SKM-1 treated with dmso at 0.1 percent for 144 hours (cell line): ENCODE measurements at regions not wholly inside any gene's neighbourhood (a gene's known extent, or its start where the extent isn't known, plus 50 kb on each side); places are given as distances from the start of the nearest gene placed in this dataset.
A peak's percentile ranks its signal among the peaks of the same experiment; 100 is the strongest.

Experiments
- DNase-seq: peaks from one replicate; lab custom pipeline; 2025; ENCODE audit not compliant: unreplicated experiment; lab: John Stamatoyannopoulos, UW

- no peak for DNase-seq
These were observed 264.2 kb downstream of the INSC start for GRCh38 chr11:15378941-15379340.

GRCh38 chr11:15379483-15379882 lies 264.8 kb downstream of the INSC start:
- peak; percentile 57 for DNase-seq

- no peak for DNase-seq
These were observed 276.1 kb downstream of the INSC start for GRCh38 chr11:15390857-15391256.

- DNase-seq: no peak
These were observed 282.1 kb downstream of the INSC start for GRCh38 chr11:15396778-15397177.

- DNase-seq: no peak
These were observed 292.2 kb downstream of the INSC start for GRCh38 chr11:15406851-15407351.

- no peak for DNase-seq
These were observed 297.3 kb downstream of the INSC start for GRCh38 chr11:15412054-15412453.

GRCh38 chr11:15418921-15419320 lies 304.2 kb downstream of the INSC start:
- no peak for DNase-seq

GRCh38 chr11:15419696-15420095 lies 305.0 kb downstream of the INSC start:
- DNase-seq: no peak

- no peak for DNase-seq
These were observed 315.7 kb downstream of the INSC start for GRCh38 chr11:15430381-15430780.

GRCh38 chr11:15434529-15434928 lies 319.8 kb downstream of the INSC start:
- no peak for DNase-seq

GRCh38 chr11:15446315-15446714 lies 331.6 kb downstream of the INSC start:
- DNase-seq: no peak

GRCh38 chr11:15446929-15447328 lies 332.2 kb downstream of the INSC start:
- DNase-seq: no peak

- no peak for DNase-seq
These were observed 337.0 kb downstream of the INSC start for GRCh38 chr11:15451713-15452112.

GRCh38 chr11:15453211-15453765 lies 338.6 kb downstream of the INSC start:
- DNase-seq: no peak

- no peak for DNase-seq
These were observed 353.7 kb downstream of the INSC start for GRCh38 chr11:15468466-15468865.

GRCh38 chr11:15471048-15471894 lies 356.5 kb downstream of the INSC start:
- DNase-seq: peak; percentile 38

- DNase-seq: no peak
These were observed 357.4 kb downstream of the INSC start for GRCh38 chr11:15471895-15472799.

- DNase-seq: no peak
These were observed 359.5 kb downstream of the INSC start for GRCh38 chr11:15473954-15474837.

- no peak for DNase-seq
These were observed 361.7 kb downstream of the INSC start for GRCh38 chr11:15476371-15476917.

GRCh38 chr11:15481871-15482270 lies 367.1 kb downstream of the INSC start:
- DNase-seq: no peak
